ENCODE measurements at regions not wholly inside any gene's neighbourhood (a gene's known extent, or its start where the extent isn't known, plus 50 kb on each side); places are given as distances from the start of the nearest gene placed in this dataset.

- no peak for DNase-seq (ENCODE audit: low spot score)
- no peak overlapping the region for H3K27ac ChIP-seq
Observed at GRCh38 chr1:209045331-209046057, 538.0 kb upstream of the CAMK1G start.

GRCh38 chr1:209046058-209046417, 537.5 kb upstream of the CAMK1G start:
- TF ChIP-seq CTCF (IDR thresholded peaks at IDR 0.05): no peak
- Histone ChIP-seq H3K4me3 (no peak overlapping the region), H3K27ac (no peak overlapping the region)
- no peak for DNase-seq (ENCODE audit: low spot score)

More at GRCh38 chr1:209045331-209046057, 538.0 kb upstream of the CAMK1G start:
- no peak overlapping the region for H3K4me3 ChIP-seq
- no peak for TF ChIP-seq CTCF (IDR thresholded peaks at IDR 0.05)

- no peak for DNase-seq (ENCODE audit: low spot score)
- H3K27ac ChIP-seq: no peak overlapping the region
- TF ChIP-seq CTCF (IDR thresholded peaks at IDR 0.05): no peak
- H3K4me3 ChIP-seq: no peak overlapping the region
Observed at GRCh38 chr1:209046935-209047334, 536.6 kb upstream of the CAMK1G start.

- TF ChIP-seq CTCF (IDR thresholded peaks at IDR 0.05): no peak
- no peak overlapping the region for H3K4me3 ChIP-seq
- H3K27ac ChIP-seq: no peak overlapping the region
- no peak for DNase-seq (ENCODE audit: low spot score)
Observed at GRCh38 chr1:209048941-209049669, 534.4 kb upstream of the CAMK1G start.

- no peak for DNase-seq (ENCODE audit: low spot score)
- Histone ChIP-seq H3K4me3 (no peak overlapping the region), H3K27ac (no peak overlapping the region)
- no peak for TF ChIP-seq CTCF (IDR thresholded peaks at IDR 0.05)
Observed at GRCh38 chr1:209051570-209051969, 531.9 kb upstream of the CAMK1G start.

GRCh38 chr1:209053587-209053986, 529.9 kb upstream of the CAMK1G start:
- no peak for DNase-seq (ENCODE audit: low spot score)
- Histone ChIP-seq H3K27ac (no peak overlapping the region), H3K4me3 (no peak overlapping the region)
- no peak for TF ChIP-seq CTCF (IDR thresholded peaks at IDR 0.05)

GRCh38 chr1:209057083-209057482, 526.4 kb upstream of the CAMK1G start:
- no peak for DNase-seq (ENCODE audit: low spot score)
- Histone ChIP-seq H3K27ac (no peak overlapping the region), H3K4me3 (no peak overlapping the region)
- no peak for TF ChIP-seq CTCF (IDR thresholded peaks at IDR 0.05)
